NOMO-1 treated with dmso at 0.1 percent for 144 hours (cell line): ENCODE measurements at regions not wholly inside any gene's neighbourhood (a gene's known extent, or its start where the extent isn't known, plus 50 kb on each side); places are given as distances from the start of the nearest gene placed in this dataset.

Experiments
- DNase-seq: peaks from one replicate; lab custom pipeline; 2025; ENCODE audit not compliant: unreplicated experiment; lab: John Stamatoyannopoulos, UW

DNA sequence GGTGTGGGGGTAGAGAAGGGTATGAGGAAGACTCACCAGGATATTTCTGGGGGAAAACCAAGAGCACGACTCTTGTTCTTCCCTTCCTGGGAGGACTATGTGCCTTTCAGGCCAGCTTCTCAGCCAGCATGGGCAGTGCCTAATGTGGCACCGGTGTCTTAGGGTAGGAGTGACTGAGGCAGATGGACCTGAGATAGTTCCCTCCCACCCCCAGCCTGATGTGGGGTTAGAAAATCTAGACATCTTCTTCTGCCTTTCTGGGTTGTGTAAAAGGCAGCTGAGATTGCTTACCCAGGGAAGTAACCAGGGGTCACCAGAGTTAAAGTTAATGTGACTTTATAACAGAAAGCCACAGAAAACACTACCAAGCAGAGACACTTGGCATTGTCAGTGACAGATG, 127.3 kb downstream of the TMA16 start:
- DNase-seq = no peak

DNA sequence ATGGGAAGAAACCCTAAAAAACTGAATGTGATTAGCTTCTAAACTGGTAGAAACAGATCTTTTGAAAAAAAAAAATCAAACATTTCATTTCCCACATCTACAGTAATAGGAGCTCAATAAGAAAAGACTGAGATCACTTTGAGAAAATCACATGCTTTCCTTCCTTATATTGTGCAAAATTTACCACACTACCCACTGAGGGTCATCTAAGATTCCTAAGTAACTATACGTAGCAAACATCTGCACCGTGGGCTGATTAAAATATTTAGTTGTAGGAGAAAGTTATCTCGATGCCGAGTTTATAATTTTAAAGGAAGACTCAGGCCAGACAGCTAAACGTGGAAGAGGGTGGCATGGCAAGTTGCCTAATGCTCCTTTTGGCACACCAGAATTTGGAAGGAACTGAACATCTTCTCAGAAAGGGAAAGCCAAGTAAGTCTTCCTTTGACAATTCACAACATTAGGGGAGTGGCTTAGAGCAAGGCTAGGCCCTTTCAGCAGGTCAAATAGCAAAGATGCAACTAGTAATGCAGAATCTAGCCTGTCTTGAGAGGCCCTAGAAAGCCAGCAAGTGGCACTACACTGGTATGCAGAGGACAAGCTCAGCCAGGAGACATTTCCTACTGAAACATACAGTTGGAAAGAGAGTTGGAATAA, 128.0 kb downstream of the TMA16 start:
- DNase-seq = no peak

DNA sequence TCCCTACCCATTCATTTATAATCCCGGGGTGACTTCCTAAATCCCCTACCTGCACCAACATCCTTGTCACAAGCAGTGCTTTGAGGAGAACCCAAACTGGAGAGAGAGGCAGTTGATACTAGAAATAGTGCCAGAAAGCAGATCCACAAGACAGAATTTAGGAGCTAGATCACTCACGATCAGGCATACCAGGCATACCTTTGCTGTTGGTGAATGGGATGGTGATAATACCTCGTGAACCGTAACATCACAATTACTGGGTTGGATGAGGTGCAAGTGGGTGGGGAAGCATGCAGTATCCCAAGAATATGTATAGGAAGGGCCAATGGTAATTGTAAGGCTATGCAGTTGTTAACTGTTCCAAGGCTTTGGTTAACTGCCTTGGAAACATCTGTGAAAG, 129.3 kb downstream of the TMA16 start:
- DNase-seq = no peak

DNA sequence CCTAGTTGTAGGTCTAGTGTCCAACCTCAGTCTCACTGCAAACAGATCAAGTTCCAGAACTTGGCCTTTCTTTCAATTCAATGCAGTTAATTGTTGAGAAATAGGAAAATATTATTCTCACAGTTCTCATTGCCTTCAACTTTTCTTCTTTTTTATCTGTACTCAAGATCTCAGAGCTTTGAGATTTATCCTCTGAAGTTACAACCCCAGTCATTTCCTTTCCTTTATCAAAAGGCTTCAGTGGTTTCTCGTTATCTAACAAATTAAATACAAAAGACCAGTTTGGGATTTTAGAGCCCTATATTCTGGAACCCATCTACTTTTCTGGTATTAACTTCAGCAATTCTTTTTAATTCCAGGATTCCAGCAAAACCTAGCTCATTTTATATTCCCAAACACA, 130.2 kb downstream of the TMA16 start:
- DNase-seq = no peak

DNA sequence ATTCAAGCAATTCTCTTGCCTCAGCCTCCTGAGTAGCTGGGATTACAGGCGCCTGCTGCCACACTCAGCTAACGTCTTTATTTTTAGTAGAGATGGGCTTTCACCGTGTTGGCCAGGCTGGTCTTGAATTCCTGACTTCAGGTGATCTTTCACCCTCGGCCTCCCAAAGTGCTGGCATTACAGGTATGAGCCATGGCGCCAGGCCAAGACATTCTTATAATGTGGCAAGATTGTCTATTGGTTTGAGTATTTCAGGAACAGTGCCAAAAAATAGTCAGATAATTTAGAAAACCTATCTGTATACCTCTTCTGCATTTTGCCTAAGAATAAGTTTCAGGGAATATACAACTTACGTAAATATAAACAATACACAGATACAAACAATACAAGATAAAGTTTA, 136.8 kb downstream of the TMA16 start:
- no peak for DNase-seq

DNA sequence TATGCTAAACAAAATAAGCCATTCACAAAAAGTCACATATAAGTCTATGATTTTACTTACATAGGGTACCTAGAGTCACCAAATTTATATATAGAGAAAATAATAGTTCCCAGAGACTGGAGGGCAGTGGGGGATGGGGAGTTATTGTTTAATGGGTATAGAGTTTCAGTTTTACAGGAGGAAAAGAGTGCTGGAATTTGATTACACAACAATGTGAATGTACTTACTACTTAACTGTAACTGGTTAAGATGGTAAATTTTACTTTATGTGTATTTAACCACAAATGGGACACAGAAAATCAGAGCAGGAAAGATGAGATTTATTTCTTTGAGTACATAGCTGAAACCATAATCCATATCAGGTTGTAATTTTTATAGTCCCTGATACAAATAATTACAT, 144.4 kb downstream of the TMA16 start:
- no peak for DNase-seq

DNA sequence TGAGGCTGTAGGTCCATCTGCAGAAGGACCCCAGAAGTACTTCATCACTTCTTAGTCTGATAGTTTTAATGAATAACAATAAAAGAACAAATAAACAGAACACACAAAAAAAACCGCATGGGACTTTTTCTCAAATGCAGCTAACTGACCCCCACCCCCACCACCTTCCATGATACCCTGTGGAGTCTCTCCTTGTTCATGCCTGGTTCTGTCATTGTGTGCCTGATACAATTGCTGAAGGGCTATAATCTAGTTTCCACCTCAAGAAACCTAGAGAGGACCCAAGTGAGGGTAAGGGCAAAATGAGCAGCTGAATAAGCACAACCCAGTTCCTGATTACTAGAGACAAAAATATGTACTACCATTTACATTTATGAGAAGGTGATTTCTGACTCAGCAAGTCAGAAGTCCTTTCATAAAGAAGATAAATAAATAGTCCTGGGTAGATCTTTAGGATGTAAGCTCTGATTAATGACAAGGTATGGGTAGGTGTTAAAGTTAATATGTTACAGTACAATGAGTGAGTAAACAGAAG, 155.1 kb downstream of the TMA16 start:
- no peak for DNase-seq

DNA sequence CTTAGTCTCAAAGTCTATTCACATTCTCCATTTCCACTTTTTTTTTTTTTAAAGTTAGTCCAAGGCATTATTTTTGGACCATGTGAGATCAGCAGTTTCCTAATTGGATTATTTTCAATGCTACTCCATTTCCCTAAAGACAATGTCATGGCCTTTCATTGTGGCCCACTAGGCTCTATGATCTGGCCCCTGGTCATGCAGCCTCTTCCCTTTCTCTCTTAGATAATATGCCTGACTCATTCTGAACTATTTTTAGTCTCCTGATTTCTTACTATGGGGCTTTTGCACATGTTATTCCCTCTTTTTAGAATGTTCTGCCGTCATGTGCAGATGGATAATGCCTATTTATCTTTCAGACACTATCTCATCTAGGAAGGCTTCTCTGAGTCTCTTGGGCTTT, 157.3 kb downstream of the TMA16 start:
- no peak for DNase-seq

DNA sequence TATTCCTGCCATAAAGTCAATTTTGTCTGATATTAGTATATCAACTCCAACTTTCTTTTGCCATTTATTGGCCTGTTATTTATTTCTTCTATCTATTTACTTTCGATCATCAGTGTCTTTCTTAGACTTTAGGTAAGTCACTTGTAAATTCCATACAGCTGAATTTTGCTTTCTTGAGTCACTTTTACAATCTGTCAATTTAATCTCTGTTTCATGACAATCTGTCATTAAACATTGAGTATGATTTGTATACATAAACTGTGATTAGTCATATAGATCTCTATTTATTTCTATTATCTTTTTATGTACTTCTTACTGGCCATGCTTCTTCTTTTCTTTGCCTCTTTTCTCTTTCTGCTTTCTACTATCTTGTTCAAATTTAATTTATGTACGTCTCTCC, 160.1 kb downstream of the TMA16 start:
- no peak for DNase-seq

DNA sequence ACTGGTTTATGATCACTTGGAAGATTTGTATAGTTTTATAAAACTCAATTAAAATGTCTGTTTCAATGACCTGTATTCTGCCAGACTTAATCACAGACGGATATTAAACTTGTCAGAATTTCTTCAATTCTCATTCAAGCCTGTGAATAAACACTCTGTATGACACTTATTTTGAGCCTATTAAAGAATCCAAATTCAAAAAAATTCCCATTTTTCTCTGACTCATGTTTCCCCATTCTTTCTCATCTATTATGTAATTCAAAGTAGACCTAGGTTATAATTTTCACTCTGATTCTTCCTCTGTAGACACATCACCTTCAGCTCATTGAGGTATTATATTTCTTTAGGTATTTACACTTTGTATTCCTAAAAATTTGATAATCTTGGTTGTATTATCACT, 166.1 kb downstream of the TMA16 start:
- DNase-seq = no peak

DNA sequence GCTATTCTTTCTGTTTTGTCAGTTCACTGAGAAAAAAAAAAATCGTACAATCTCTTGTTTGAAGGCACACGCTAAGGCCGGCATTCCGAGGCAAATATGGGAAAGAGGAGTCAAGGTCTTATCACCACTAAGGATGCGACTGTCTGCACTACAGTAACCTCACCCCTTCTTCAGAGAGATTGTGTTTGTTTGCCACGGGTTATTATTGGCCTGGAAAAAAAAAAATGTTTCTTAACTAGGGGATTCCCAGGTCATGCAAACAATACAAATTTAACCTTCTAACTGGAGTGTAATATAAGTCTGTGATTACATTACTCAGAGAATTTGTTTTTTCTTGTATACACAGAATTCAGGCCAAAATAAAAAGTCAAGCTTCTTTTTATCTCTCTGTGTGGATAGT, 168.3 kb downstream of the TMA16 start:
- no peak for DNase-seq

DNA sequence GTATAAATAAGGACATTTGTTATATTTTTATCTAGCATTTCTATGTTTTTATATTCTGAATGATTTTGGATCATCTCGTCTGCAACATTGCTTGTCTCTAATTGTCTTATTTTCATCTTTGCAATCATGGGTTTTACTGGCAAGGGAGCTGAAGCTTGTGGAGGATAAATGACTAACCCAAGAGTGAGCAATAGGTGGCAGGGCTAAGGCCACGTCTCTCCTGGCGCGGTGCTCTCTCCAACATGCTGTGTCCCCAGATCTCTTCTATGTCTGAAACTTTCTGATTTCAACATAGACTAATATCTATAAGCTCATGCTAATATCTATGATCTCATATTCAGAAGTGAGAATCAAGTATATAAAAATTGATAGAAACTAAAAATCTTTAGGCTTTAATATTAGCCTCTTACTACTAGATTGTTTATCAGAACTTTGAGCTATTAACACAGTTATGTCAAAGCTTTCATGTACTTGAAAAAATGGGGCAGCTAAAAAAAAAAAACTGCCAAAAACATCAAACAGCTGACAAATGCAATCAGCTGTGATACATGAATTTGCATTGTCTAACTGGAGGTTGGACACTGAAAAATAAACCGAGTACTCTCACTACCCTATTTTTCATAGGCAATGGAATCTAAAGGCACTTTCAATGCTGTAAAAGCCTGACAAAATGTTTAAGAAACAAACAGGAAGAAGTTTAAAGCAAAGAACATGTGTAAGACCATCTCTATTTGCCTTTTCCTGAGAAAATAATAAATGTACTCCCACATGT, 169.2 kb downstream of the TMA16 start:
- no peak for DNase-seq

DNA sequence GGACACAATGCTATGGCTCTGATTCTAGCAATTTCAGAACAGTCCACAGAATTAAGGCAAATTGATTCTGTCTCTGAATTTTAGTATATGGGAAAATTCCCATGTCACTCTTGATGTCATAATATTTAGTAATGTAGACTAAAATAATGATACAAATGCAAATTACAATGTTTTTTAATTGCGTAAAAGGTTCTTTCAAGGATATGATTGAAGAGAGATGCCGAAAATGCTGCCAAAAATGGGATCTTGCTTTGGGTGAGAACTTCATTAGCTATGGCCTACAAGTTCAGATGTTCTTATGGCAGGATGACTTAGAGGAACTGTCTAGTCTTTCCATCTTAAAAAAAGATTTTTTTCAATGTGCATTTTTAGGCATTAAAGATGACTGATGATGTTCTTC, 170.6 kb downstream of the TMA16 start:
- no peak for DNase-seq

DNA sequence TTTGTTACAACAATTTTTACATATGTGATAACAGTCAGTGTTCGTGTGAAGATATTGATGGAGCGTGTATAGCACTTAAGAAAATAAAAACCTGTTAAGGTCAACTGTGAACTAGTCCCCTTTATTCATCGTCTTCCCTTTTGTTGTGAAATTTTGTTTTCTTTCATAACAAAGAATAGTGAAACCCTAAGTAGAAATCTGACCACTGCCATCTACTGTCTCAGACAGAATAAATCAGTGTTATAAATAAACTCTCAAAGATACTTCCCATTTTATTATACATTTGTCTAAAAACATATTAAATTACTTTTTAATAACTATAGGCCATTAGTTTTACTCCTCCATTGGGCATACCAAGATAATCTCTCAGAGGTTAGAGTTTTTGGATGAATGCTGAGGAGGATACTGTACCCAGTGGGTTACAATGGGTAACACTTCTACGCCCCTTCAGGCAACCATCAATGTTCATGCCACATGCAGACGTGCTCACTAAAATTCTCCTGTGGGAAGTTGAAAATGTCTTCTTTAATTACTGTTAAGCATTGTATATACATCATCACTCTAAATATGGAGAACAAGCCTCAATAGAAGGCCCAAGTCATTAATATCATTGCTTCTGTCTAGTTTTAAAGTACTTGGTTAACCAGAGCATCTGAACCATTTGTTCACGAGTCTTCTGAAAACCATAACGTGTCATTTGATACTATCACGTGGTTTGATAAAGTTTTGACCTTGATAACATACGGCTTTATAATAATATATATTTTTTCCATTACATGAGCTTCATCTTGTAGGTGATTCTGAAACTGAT, 171.2 kb downstream of the TMA16 start:
- no peak for DNase-seq

DNA sequence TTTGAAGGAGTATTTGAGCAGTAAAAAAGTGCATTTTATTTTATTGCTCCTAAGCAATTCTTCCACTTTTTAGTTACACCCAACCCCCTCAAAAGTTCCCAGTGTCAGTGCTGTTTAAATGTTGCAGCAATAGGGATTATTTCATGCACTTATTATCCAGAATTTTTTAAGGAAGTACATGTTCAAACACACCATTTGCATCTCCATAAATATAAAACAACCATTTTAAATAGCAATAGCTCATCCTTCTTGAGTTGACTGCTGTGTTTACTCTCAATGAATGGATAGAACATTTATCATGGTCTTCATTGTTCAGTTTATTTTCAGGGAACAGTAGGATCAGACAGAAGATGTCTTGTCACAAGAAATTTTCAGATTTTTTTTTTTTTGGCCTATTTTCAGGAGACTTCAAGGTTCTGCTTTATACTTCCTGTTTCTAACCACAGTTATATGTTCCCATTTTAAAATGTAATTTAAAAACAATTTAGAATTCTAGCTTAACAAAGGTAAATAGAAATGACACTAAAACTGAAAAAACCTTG, 171.9 kb downstream of the TMA16 start:
- peak; percentile 25 for DNase-seq

DNA sequence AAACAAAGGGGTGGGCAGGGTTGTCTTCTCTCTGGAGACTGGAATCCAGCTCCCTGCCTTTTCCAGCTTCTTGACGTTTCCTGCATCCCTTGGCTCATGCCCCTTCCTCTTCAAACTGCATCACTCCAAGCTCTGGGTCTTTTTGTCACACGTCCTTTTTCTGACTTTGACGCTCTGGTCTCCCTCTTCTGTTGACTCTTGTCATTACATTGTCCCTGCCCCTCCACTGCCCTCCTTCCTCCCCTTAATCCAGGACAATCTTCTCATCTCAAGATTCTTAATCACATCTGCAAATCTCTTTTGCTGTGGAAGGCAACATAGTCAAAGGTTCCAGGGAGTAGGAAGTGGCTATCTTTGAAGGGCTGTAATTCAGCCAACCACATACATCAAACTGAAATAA, 178.3 kb downstream of the TMA16 start:
- no peak for DNase-seq

DNA sequence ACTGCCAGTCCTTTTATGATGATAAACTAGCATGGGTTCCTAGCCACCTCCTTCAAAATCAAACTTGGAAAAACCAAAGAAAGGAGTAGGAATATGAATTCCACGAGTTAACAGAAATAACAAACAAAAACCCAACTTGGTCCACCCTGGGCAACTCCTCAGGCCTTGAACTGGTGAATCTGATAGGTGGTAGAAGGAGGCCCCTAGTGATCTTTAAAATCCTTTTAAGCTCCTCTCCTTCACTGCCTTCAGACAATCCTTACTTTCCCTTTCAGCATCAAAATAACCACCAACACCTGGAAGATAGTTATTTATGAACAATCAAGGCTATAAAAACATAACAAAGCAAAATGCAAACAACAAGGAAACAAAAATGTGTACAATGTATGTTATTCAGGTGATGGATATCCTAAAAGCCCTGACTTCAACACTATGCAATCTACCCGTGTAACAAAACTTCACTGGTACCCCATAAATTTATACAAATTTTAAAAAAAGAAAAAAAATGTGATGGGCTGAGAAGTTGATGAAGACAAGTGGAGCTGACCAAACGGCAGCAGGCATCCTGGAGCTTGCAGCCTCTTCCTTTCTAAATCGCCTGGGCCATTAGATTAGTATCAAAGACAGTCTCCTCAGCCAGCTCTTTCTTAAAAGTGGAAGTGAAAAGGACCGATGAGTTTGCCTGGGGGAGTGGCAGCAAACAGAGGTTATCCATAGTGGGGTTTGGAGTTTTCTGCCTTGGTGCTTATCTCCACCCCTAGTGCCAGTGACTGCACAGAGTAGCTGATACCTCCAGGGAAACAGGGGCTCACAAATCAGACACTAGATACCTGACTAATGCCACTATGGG, 179.6 kb downstream of the TMA16 start:
- DNase-seq = peak; percentile 32

DNA sequence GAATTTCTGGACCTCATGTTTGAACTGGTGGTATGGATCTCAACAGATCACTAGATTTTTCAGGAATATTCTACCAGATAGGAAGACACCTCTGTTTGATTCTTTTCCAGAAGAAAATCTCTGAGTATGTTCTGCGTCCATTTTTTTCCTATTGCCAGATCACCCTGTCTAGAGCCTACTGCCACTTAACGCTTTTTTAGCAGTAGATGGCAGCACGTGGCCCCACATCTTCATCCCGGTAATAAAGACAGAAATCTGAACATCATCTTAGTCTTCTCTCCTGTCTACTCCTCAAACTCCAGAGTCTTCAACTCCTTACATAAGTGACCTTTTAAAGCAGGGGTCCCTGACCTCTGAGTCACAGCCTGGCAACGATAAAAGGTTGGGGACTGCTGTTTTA, 184.7 kb downstream of the TMA16 start:
- no peak for DNase-seq

DNA sequence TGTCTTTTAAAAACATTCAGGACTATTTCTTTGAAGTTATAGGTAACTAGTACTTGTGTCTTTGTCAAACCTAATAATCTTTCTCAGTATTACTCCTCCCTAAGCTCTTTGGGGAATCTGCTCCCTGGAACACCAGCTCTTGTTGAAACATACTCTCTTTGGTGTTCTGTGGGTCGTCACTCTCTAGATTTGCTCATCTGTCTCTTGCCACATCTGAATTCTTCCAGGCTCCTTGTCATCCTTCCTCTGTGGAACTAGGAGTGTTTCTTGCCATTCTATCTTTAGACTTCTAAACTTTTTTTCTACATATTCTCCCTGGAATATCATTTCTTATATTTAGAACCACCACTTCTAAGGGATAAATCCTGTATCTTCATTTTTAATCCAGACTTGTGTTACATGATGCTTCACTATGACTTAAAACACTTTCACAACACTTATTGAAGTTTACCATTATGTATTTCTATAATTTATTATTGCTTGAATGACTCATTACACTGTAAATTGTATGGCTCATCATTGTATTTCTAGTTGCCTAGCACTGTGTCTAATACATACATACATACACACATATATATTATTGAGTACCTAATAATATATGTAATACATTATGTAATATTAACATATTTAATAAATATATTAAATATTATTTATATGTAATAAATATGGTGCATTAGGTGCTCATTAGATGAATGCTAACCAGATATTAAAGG, 186.1 kb downstream of the TMA16 start:
- DNase-seq = no peak

DNA sequence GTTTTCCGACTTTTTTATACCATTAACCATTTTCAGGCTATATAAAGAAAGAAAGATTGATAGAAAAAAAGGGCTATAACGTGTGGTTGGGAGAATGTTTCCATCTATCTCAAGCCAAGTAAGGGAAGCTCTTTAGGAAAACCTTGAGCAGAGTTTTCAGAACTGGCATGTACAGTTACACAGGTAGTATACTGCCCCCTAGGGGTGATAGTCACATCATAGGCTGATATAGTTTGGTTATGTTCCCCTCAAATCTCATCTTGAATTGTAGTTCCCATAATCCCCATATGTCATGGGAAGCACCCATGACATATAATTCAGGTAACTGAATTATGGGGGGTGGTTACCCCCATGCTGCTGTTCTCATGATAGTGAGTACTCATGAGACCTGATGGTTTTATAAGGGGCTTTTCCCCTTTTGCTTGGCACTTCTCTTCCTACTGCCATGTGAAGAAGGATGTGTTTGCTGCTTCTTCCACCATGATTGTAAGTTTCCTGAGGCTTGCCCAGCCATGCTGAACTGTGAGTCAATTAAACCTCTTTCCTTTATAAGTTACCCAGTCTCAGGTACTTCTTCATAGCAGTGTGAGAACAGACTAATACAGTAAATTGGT, 186.8 kb downstream of the TMA16 start:
- DNase-seq = no peak
